ENCODE measurements at regions not wholly inside any gene's neighbourhood (a gene's known extent, or its start where the extent isn't known, plus 50 kb on each side); places are given as distances from the start of the nearest gene placed in this dataset.

GRCh38 chr2:126575631-126576030, 80.3 kb upstream of the GYPC start:
- peaks cover 2% of the 10 kb centered on the region for H3K9me3 Mint-ChIP-seq
- H3K27ac Mint-ChIP-seq, result no peak overlapping the region
- no peaks in the 10 kb centered on the region for H3K36me3 Mint-ChIP-seq
- TF ChIP-seq CTCF (IDR thresholded peaks at IDR 0.05; ENCODE audit: unreplicated experiment), result no peak
- peaks cover 18% of the 10 kb centered on the region for H3K27me3 Mint-ChIP-seq (ENCODE audit: low read depth)
- H3K4me3 Mint-ChIP-seq, result no peak overlapping the region
- DNase-seq (ENCODE audit: low spot score in 2 of 2, unreplicated experiment in 2 of 2), result no peak
- H3K4me1 Mint-ChIP-seq, result no peaks in the 10 kb centered on the region

GRCh38 chr2:126579868-126580267, 76.1 kb upstream of the GYPC start:
- Mint-ChIP-seq H3K4me1 (no peaks in the 10 kb centered on the region), H3K4me3 (no peak overlapping the region), H3K27me3 (ENCODE audit: low read depth) (peaks cover 19% of the 10 kb centered on the region), H3K36me3 (no peaks in the 10 kb centered on the region), H3K27ac (no peak overlapping the region), H3K9me3 (peaks cover 9% of the 10 kb centered on the region)
- no peak for TF ChIP-seq CTCF (IDR thresholded peaks at IDR 0.05; ENCODE audit: unreplicated experiment)
- DNase-seq (ENCODE audit: low spot score in 2 of 2, unreplicated experiment in 2 of 2), result no peak

DNA sequence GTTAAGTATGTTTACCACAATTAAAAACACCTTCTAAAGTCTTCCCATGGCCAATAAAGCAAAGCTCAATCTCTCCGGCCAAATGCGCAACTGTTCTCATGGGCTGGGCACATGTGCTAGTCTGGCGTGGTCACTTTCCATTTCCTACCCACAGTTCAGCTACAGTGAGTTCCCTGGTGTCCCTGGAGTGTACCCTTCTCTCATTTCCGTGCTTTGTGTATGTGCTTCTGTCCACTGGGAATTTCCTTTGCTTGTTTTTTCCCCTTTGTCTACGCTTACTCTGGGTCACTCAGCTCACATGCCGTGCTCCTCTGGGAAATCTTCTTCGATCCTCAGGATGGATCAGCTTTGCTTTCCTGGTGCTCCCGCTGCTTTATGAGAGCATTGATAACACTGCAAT, 69.6 kb upstream of the GYPC start:
- no peaks in the 10 kb centered on the region for H3K36me3 Mint-ChIP-seq
- H3K4me3 Mint-ChIP-seq, result no peak overlapping the region
- H3K9me3 Mint-ChIP-seq, result peaks cover 2% of the 10 kb centered on the region
- DNase-seq (ENCODE audit: low spot score in 2 of 2, unreplicated experiment in 2 of 2), result no peak
- no peak for TF ChIP-seq CTCF (IDR thresholded peaks at IDR 0.05; ENCODE audit: unreplicated experiment)
- no peak overlapping the region for H3K27ac Mint-ChIP-seq
- H3K4me1 Mint-ChIP-seq, result no peaks in the 10 kb centered on the region
- peaks cover 12% of the 10 kb centered on the region for H3K27me3 Mint-ChIP-seq (ENCODE audit: low read depth)

DNA sequence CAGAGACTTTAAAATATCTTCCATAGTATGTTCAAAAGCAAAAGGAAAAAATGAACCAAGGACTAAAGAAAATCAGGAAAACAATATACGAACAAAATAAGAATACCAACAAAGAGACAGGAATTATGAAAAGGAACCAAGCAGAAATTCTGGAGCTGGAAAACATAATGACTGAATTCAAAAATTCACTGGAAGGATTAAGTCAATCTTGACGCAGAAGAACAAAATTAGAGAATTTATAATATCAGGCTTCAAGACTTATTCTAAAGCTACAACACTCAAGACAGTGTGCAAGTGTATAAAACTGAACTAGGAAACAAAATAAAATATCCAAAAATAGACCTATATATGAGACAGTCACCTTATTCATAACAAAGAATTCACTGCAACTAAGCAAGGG, 56.9 kb upstream of the GYPC start:
- H3K27ac Mint-ChIP-seq, result no peak overlapping the region
- H3K27me3 Mint-ChIP-seq (ENCODE audit: low read depth), result no peaks in the 10 kb centered on the region
- H3K4me3 Mint-ChIP-seq, result no peak overlapping the region
- no peak for DNase-seq (ENCODE audit: low spot score in 2 of 2, unreplicated experiment in 2 of 2)
- TF ChIP-seq CTCF (IDR thresholded peaks at IDR 0.05; ENCODE audit: unreplicated experiment), result no peak
- H3K4me1 Mint-ChIP-seq, result no peaks in the 10 kb centered on the region
- peaks cover 17% of the 10 kb centered on the region for H3K9me3 Mint-ChIP-seq
- no peaks in the 10 kb centered on the region for H3K36me3 Mint-ChIP-seq

GRCh38 chr2:126600742-126601141, 55.2 kb upstream of the GYPC start:
- Mint-ChIP-seq H3K36me3 (no peaks in the 10 kb centered on the region), H3K27me3 (ENCODE audit: low read depth) (no peaks in the 10 kb centered on the region), H3K4me3 (no peak overlapping the region), H3K9me3 (peaks cover 34% of the 10 kb centered on the region), H3K27ac (no peak overlapping the region), H3K4me1 (no peaks in the 10 kb centered on the region)
- DNase-seq (ENCODE audit: low spot score in 2 of 2, unreplicated experiment in 2 of 2), result no peak
- no peak for TF ChIP-seq CTCF (IDR thresholded peaks at IDR 0.05; ENCODE audit: unreplicated experiment)

- DNase-seq (ENCODE audit: low spot score in 2 of 2, unreplicated experiment in 2 of 2), result no peak
- Mint-ChIP-seq H3K27me3 (ENCODE audit: low read depth) (no peaks in the 10 kb centered on the region), H3K27ac (no peak overlapping the region), H3K9me3 (peaks cover 47% of the 10 kb centered on the region), H3K4me1 (no peaks in the 10 kb centered on the region), H3K36me3 (no peaks in the 10 kb centered on the region), H3K4me3 (no peak overlapping the region)
- TF ChIP-seq CTCF (IDR thresholded peaks at IDR 0.05; ENCODE audit: unreplicated experiment), result no peak
Measured at GRCh38 chr2:126602334-126602733, 53.6 kb upstream of the GYPC start.
